ENCODE measurements at regions not wholly inside any gene's neighbourhood (a gene's known extent, or its start where the extent isn't known, plus 50 kb on each side); places are given as distances from the start of the nearest gene placed in this dataset.

GRCh38 chr18:33803636-33804035, 225.6 kb downstream of the ASXL3 start (continued):
- TF ChIP-seq BCL6B (tag by site-specific recombination; IDR thresholded peaks at IDR 0.05), result no peak
- no peak for TF ChIP-seq ZNF416 (tag by site-specific recombination; IDR thresholded peaks at IDR 0.05)
- no peak for TF ChIP-seq ZFP37 (tag by site-specific recombination; IDR thresholded peaks at IDR 0.05)

- ChIA-PET CTCF (interaction anchor here (0.6 kb wide), 1 partner anchor 332 kb away, joined by 7 read pairs; no protein-coding TSS in a partner anchor), POLR2A (no interaction called here)
- no peak overlapping the region for H3K27ac ChIP-seq (ENCODE audit: extremely low read depth, low read depth, low read length)
- H3K36me3 ChIP-seq (ENCODE audit: control insufficient read depth in 2 of 2, insufficient read depth in 1 of 2, low read length in 2 of 2), result no peaks in the 10 kb centered on the region
- peak; percentile 79; the same call in 1 of the 2 replicates for TF ChIP-seq SCRT1 (tag by site-specific recombination; IDR thresholded peaks at IDR 0.05; ENCODE audit: borderline replicate concordance)
- TF ChIP-seq FEZF1 (tag by site-specific recombination; IDR thresholded peaks at IDR 0.05), result no peak
- H3K4me1 ChIP-seq (ENCODE audit: control insufficient read depth, insufficient read depth, low read length), result peaks cover 19% of the 10 kb centered on the region
- no peaks in the 10 kb centered on the region for H3K9me3 ChIP-seq (ENCODE audit: control insufficient read depth, insufficient read depth, low read depth, low read length)
- no peak overlapping the region for H3K4me3 ChIP-seq (ENCODE audit: low read depth, low read length)
Measured at GRCh38 chr18:33802955-33803354, 224.9 kb downstream of the ASXL3 start.

Data from HEK293 (cell line).